ENCODE measurements at regions not wholly inside any gene's neighbourhood (a gene's known extent, or its start where the extent isn't known, plus 50 kb on each side); places are given as distances from the start of the nearest gene placed in this dataset.

DNA sequence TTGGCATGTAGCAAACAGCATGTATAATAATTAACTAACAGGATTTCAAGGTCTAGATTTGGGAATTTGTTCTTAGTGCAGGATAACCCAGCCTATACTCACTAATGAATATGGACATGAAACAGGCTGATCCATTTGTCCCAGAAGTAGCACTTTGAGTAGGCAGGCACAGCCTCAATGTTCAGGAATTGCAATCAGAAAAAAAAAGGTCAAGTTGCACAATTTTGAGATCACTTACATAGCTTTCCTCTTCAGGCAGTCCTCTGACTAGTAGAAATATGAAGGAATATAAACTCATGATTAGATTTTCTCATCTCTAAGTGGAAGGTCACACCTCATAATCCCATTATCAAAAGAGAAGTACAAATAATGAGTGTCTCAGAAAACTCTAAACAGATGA lies 921.4 kb upstream of the CELF2 start:
- Histone ChIP-seq H3K9me3 (ENCODE audit: control insufficient read depth in 1 of 2, insufficient read depth in 1 of 2, low read depth in 1 of 2, low read length in 2 of 2) (peaks cover 10% of the 10 kb centered on the region in 2 experiments; a peak in 2 of 4 replicates), H3K4me3 (replicated peaks in 1 of 2; ENCODE audit: low read depth in 1 of 2, low read length in 2 of 2) (no peak overlapping the region), H3K27me3 (ENCODE audit: insufficient read depth, low read length) (no peaks in the 10 kb centered on the region), H2AFZ (ENCODE audit: low read depth, low read length, poor library complexity, severe bottlenecking) (no peak overlapping the region), H3K36me3 (ENCODE audit: control insufficient read depth in 1 of 2, insufficient read depth in 2 of 2, low read length in 2 of 2) (no peaks in the 10 kb centered on the region), H3K79me2 (ENCODE audit: insufficient read depth, low read length) (no peaks in the 10 kb centered on the region), H4K20me1 (ENCODE audit: insufficient read depth) (no peaks in the 10 kb centered on the region), H3K9ac (ENCODE audit: low read length) (no peak overlapping the region), H3K4me2 (ENCODE audit: low read length) (no peak overlapping the region), H3K4me1 (ENCODE audit: control insufficient read depth in 1 of 2, insufficient read depth in 2 of 2, low read length in 2 of 2) (no peaks in the 10 kb centered on the region), H3K9me2 (ENCODE audit: insufficient read depth) (no peaks in the 10 kb centered on the region), H3K27ac (ENCODE audit: low read depth, low read length) (no peak overlapping the region)
- ChIA-PET RAD21 (ENCODE audit: low non-redundant PET in 1 of 2, low total read pairs in 2 of 2, uncharacterized antibody in 2 of 2, unreplicated experiment in 2 of 2) (no interaction called here), CTCF (no interaction called here), POLR2A (no interaction called here)
- intact Hi-C loops (cut with micrococcal nuclease) = no loop called here
- TF ChIP-seq TCF7L2 (IDR thresholded peaks at IDR 0.05; ENCODE audit: borderline replicate concordance, extremely low read depth, insufficient read depth, insufficient read length) = no peak
- TF ChIP-seq YY1 (IDR thresholded peaks at IDR 0.05; ENCODE audit: extremely low read depth, insufficient replicate concordance, low read depth, low read length) = no peak
- no peak for TF ChIP-seq EZH2phosphoT487 (IDR thresholded peaks at IDR 0.05; ENCODE audit: borderline replicate concordance)
- TF ChIP-seq, protein P1, sequence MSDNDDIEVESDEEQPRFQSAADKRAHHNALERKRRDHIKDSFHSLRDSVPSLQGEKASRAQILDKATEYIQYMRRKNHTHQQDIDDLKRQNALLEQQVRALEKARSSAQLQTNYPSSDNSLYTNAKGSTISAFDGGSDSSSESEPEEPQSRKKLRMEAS (IDR thresholded peaks at IDR 0.05) = no peak
- no peak for TF ChIP-seq RAD21 (IDR thresholded peaks at IDR 0.05; ENCODE audit: low read depth)
- no peak for TF ChIP-seq ZFX (IDR thresholded peaks at IDR 0.05)
- no peak for TF ChIP-seq JUND (IDR thresholded peaks at IDR 0.05)
- no peak for TF ChIP-seq SP1 (IDR thresholded peaks at IDR 0.05; ENCODE audit: low read depth)
- TF ChIP-seq, protein P2, sequence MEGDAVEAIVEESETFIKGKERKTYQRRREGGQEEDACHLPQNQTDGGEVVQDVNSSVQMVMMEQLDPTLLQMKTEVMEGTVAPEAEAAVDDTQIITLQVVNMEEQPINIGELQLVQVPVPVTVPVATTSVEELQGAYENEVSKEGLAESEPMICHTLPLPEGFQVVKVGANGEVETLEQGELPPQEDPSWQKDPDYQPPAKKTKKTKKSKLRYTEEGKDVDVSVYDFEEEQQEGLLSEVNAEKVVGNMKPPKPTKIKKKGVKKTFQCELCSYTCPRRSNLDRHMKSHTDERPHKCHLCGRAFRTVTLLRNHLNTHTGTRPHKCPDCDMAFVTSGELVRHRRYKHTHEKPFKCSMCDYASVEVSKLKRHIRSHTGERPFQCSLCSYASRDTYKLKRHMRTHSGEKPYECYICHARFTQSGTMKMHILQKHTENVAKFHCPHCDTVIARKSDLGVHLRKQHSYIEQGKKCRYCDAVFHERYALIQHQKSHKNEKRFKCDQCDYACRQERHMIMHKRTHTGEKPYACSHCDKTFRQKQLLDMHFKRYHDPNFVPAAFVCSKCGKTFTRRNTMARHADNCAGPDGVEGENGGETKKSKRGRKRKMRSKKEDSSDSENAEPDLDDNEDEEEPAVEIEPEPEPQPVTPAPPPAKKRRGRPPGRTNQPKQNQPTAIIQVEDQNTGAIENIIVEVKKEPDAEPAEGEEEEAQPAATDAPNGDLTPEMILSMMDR (IDR thresholded peaks at IDR 0.05 in 2 of 3, conservative IDR thresholded peaks at IDR 0.05 in 1 of 3; ENCODE audit: borderline replicate concordance in 1 of 3, insufficient read depth in 1 of 3, low read depth in 2 of 3, low read length in 2 of 3) = no peak
- TF ChIP-seq ELF1 (IDR thresholded peaks at IDR 0.05; ENCODE audit: borderline replicate concordance, low read depth) = no peak
- TF ChIP-seq SIN3A (IDR thresholded peaks at IDR 0.05; ENCODE audit: low read depth) = no peak
- no peak for TF ChIP-seq EGR1 (IDR thresholded peaks at IDR 0.05; ENCODE audit: low read depth)
- no peak for TF ChIP-seq CEBPB (IDR thresholded peaks at IDR 0.05; ENCODE audit: low read depth)
- TF ChIP-seq, protein P3, sequence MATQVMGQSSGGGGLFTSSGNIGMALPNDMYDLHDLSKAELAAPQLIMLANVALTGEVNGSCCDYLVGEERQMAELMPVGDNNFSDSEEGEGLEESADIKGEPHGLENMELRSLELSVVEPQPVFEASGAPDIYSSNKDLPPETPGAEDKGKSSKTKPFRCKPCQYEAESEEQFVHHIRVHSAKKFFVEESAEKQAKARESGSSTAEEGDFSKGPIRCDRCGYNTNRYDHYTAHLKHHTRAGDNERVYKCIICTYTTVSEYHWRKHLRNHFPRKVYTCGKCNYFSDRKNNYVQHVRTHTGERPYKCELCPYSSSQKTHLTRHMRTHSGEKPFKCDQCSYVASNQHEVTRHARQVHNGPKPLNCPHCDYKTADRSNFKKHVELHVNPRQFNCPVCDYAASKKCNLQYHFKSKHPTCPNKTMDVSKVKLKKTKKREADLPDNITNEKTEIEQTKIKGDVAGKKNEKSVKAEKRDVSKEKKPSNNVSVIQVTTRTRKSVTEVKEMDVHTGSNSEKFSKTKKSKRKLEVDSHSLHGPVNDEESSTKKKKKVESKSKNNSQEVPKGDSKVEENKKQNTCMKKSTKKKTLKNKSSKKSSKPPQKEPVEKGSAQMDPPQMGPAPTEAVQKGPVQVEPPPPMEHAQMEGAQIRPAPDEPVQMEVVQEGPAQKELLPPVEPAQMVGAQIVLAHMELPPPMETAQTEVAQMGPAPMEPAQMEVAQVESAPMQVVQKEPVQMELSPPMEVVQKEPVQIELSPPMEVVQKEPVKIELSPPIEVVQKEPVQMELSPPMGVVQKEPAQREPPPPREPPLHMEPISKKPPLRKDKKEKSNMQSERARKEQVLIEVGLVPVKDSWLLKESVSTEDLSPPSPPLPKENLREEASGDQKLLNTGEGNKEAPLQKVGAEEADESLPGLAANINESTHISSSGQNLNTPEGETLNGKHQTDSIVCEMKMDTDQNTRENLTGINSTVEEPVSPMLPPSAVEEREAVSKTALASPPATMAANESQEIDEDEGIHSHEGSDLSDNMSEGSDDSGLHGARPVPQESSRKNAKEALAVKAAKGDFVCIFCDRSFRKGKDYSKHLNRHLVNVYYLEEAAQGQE (IDR thresholded peaks at IDR 0.05; ENCODE audit: low read depth) = no peak
- TF ChIP-seq, protein P4, sequence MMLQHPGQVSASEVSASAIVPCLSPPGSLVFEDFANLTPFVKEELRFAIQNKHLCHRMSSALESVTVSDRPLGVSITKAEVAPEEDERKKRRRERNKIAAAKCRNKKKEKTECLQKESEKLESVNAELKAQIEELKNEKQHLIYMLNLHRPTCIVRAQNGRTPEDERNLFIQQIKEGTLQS (IDR thresholded peaks at IDR 0.05) = no peak
- no peak for TF ChIP-seq FOSL1 (IDR thresholded peaks at IDR 0.05; ENCODE audit: low read depth)
- no peak for ATAC-seq
- no peak for DNase-seq (ENCODE audit: low read depth, low spot score)
- no TSS peak for BruUV-seq (replicated peaks)

Data from HCT116 (cell line).